ENCODE measurements at regions not wholly inside any gene's neighbourhood (a gene's known extent, or its start where the extent isn't known, plus 50 kb on each side); places are given as distances from the start of the nearest gene placed in this dataset.
"Not testable (repeated sequence)": the region's sequence is repeated elsewhere in the genome, so short reads cannot be mapped to it uniquely, and the experiment has no call there.

DNA sequence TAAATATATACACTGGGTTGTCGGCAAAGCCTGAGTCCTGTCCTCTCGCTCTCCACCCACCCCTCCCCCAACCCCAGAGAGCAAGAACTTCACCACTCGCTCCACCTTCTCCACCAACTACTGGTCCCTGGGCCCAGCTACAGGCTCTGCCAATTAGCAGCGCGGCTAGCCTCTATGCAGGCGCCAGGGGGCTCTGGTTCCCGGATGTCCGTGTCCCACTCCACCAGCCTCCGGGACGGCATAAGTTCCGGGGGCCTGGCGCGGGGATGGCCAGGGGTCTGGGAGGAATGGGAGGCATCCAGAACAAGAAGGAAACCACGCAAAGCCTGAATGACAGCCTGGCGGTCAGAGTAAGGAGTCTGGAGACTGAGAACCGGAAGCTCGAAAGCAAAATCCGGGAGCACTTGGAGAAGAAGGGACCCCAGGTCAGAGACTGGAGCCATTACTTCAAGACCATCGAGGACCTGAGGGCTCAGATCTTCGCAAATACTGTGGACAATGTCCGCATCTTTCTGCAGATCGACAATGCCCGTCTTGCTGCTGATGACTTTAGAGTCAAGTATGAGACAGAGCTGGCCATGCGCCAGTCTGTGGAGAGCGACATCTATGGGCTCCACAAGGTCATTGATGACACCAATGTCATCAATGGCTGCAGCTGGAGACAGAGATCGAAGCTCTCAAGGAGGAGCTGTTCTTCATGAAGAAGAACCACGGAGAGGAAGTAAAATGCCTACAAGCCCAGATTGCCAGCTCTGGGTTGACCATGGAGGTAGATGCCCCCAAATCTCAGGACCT is 224.3 kb upstream of the ID4 start:
- not testable (repeated sequence) for DNase-seq (ENCODE audit: low read depth)

DNA sequence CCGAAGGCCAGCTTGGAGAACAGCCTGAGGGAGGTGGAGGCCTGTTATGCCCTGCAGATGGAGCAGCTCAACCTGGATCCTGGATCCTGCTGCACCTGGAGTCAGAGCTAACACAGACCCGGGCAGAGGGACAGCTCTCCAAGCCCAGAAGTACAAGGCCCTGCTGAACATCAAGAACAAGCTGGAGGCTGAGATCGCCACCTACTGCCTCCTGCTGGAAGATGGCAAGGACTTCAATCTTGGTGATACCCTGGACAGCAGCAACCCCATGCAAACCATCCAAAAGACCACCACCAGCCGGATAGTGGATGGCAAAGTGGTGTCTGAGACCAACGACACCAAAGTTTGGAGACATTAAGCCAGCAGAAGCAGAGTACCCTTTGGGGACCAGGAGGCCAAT is 223.5 kb upstream of the ID4 start:
- DNase-seq (ENCODE audit: low read depth) = no peak

DNA sequence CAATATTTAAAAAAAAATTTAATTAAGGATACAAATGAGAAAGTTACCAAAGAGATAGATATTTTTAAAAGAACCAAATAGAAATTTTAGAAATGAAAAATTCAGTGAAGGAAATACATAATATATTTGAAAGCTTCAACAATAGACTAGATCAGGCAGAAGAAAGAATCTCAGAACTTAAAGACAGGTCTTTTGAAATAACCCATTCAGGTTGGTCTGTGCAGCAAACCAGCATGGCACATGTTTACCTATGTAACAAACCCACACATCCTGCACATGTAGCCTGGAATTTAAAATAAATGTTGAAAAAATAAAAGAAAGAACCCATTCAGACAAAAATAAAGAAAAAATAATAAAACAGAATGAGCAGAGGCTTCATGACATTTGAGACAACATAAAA is 221.1 kb upstream of the ID4 start:
- DNase-seq (ENCODE audit: low read depth) = no peak

DNA sequence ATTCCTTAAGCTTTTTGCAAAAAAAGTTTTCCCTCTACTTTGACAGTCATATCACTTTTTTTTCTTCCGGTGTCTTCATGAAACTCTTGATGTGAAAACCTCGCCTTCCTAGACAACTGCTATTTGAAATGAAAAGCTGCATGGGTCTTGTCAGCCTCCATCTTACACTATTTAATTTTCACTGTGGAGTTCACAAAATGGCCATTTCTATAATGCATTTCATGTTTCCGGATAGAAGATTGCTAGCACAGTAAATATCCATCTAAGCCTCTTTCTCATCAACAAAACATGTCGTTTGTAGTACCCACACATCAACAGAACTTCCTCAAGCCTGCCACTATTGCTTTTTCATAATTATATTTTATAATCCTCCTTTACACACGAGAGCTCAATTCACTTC is 204.9 kb upstream of the ID4 start:
- DNase-seq (ENCODE audit: low read depth) = no peak

DNA sequence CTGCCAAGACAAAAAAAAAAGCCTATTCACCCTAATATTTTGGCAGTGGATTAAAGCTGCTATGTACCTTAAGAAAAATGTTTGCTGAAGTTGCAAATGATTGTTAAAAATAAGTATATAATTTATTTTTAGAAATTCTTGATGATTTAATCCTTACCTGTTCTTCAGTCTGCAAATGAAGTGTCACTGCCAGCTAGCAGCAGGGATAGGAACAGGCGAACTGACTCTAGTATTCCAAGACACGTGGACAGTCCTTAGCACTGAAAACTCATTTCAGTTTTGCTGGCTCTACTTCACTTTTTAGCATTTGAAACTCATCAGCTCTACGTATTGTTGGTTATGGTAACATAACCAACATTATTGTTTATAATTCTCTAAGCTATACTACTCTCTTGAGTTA is 204.4 kb upstream of the ID4 start:
- no peak for DNase-seq (ENCODE audit: low read depth)

DNA sequence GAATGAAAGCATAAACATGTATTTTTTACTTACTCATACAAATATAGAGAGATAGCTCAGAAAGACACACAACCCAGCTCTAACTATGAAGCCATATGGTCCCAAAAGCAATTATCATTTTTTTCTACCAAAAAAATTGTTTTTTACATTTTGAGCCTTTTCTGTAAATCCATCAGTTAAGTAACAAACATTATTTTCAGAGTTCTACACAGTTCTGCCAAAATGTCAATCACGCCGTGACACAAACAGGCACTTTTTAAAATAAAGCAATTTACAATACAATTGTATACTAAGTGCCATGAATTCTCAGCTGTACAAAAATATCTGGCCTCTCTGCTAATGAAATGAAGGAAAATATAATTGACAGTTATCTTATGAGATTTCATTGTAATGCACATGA is 201.4 kb upstream of the ID4 start:
- DNase-seq (ENCODE audit: low read depth) = no peak

DNA sequence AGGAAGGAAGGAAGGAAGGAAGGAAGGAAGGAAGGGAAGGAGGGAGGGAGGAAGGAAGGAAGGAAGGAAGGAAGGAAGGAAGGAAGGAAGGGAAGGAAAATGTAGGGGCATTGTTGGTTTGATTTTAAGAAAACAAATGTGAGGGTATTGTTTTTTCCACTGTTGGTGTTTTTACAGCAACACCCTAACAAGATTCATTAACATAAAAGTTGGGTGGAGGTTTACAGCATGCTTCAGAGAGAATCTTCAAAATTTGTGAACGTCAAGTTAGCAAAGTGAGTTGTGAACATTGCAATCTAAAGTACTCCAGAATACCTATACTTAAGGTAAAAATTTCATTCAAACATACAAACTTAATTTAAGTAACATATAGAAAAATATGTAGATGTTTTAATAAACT is 200.2 kb upstream of the ID4 start:
- DNase-seq (ENCODE audit: low read depth) = no peak

DNA sequence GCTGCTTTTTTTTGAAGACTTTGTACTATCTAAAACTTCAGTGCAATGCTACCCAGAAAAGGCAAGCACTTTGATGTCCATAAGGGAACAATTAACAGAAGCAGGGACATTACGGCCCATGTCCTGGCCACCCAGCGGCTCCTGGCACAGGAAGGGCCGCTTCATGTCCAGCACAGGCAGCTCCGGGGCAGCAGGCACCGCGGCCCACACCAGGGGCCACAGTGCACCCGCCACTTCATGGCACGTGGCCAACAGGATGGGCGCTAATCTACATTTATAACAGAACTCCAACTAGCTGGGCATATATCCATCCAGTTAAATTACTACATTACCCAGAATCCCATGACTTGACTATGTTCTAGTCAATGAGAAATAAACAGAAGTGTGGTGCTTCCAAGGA is 198.2 kb upstream of the ID4 start:
- no peak for DNase-seq (ENCODE audit: low read depth)

DNA sequence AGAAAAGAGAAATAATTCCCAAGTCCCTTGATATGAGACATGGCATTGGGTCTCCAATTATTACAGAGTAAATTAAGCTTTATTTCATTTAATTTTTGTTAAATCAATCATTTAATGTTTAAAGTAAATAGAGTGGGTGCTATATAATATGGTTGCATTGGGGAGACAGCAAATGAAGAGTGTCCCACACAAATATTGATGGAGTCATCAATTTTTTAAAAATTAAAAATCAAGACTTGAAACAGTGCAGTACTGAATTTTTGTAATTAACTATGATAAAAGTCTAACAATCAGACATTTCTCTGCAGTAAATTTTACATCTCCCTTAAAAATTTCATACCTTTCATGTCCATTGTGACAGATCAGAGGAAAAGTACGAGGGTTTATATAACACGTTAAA is 193.9 kb upstream of the ID4 start:
- DNase-seq (ENCODE audit: low read depth) = no peak

DNA sequence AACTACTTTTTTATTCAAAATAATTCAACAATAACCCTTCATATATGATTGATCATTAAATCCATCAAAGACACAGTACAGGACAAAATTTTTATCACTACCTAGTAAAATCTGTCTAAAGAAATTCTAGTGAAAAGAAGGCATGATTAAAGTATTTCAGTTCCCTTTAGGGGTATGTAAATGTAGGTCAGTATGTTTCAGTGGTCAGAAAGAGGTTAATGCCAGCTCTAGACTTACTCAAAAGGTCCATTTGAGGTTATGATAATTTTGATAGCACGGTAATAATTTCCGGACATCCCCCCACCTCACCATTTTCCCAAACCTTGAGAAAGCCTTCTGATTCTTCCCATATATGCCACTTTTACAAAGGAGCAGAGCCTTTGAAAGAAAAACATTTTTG is 193.5 kb upstream of the ID4 start:
- no peak for DNase-seq (ENCODE audit: low read depth)

DNA sequence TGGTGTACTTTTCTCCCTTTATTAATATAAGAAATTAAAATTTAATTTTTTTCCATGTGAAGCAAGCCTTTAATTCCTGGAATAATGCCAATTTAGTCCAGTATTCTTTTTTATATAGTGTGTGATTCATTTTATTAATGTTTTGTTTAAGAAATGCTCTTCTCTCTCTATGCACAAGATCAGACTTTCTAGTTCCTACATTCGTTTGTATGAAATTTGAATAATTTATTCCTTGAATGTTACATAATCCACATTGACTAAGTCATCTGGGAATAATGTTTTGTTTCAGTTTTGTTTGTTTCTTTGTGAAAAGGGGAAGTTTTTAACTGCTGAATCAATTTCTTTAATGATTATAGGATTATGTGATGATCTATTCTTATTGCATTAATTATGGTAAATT is 181.4 kb upstream of the ID4 start:
- DNase-seq (ENCODE audit: low read depth) = no peak

DNA sequence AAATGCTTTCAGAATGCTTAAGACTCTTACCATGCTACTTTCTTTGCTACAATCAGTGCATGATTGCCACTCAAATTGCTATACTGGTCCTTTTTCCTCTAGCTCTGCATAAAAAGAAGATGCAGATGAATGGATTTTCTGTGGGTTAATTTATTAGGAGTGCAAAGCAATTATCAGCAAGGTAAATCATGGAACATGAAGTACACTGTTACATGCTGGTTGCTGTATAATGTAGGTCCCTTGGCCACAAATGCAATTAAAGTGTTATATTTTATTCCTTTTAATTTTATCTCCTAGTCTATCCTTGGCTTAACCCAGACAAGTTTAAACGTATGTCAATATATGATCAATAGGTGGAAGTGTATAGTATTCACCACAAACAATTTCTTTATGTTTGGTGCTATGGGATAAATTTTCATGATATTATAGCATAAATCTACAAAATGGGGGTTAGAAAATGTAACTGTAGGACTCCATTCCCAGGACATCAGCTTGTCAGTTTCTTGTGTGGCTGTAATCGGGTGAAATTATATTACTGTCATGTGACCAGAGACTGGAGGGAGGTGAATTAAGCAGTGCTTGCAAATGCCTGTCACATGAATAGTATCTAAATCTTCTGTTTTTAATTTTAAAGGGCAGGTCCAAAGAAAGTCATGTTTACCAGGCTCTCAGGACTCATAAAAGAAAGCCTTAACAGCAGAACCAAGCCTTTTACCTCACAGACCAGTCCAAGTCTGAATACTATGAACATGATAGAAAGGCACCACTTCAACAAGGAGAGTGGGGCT is 176.9 kb upstream of the ID4 start:
- no peak for DNase-seq (ENCODE audit: low read depth)

DNA sequence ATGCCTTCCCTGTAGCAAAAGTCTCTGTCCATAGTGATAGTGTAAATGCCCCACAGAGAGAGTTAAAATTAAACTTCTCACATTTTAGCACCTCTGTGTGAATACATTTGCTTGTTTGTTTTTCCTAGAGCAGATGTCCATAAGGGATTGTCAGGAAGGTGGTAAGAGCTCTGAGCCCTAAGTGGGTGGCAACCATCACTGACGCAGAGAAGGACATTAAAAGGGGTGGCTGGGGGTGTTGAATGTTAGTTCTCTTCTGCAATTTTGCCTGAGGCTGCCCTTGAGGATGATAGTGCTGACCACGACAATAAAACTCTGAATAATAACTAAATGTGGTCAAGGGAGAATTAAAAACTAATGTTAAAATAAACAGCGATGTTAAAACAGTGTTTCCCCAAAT is 174.3 kb upstream of the ID4 start:
- DNase-seq (ENCODE audit: low read depth) = no peak

DNA sequence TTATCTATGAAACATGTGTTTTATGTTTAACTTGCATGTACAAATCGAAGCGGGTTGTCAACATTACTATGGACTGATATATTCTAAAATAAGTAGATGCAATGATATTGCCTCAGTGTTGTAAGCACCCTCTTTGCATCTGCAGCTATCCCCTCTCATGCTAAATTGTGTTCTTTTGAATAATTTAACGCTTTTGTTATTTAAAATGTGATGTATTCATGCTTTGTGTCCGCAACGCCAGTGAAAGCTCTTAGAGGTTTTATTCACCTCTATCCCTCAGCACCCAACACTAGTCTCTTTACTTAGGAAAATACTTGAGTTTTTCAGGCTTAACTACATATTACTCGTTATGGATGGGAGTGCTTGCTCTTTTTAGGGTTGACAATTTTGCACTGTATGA is 173.7 kb upstream of the ID4 start:
- DNase-seq (ENCODE audit: low read depth) = no peak

DNA sequence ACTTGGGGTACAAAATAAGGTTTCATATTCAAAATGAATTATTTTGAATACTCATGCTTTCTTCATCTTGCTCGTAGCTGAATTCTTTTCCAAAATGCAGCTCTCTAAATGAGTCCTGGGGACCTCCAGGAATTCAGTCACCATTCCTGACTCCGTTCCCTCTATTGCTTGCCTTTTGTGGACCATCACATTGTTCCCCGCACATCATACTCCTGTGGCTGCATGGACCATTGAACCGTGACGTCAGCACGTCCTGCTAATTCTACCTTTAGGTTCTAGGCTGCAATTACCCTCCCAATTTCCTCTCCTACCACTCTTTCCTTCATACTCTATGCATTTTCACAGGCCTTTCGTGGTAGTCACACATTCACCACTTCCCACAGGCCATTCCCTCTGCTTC is 173.1 kb upstream of the ID4 start:
- DNase-seq (ENCODE audit: low read depth) = no peak

DNA sequence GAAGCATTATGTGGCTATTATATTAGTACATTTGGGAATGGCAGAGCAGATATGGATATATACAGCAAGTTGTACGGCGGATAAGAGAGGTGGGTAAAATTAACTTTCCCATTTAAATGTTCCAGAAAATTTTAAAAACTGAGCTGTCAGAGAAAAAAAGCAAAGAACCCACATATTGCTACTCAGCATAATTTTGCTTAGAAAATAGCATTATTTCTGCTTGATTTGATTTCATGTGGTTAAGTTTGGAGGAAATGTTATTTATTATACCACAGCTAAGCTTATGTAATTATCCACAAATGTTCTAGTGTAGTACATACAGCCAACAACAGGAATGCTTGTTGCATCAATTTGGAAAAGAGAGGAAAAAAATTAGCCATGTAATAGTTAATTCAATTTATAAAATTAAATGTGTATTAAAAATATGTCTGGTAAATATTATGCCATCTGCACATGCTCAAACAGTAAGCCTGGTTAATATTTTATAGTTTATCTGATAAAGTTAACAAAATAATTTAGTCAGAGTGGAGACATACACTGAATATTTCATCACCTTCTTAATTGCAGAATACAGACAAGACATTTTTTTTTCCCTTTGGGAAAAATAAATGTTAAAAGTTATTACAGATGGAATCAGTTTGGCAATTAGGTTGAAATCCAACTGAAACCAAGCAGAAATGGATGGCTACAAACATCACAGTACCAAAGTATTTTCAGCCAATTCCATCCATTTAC is 172.1 kb upstream of the ID4 start:
- no peak for DNase-seq (ENCODE audit: low read depth)

DNA sequence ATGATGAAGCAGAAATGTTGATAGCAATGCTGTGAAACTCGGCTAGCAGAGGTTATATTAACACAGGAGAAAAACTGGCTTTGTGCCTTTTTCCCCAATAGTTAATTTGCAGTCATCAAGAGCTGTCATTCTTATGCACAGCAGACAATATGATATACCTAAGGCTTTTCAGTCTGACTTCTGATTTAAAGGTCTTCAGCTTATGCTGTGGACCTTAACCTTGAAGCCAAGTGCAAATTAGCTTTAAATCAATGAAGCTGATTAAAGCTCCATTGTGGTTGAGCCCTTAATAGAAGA is 171.6 kb upstream of the ID4 start:
- DNase-seq (ENCODE audit: low read depth) = no peak

DNA sequence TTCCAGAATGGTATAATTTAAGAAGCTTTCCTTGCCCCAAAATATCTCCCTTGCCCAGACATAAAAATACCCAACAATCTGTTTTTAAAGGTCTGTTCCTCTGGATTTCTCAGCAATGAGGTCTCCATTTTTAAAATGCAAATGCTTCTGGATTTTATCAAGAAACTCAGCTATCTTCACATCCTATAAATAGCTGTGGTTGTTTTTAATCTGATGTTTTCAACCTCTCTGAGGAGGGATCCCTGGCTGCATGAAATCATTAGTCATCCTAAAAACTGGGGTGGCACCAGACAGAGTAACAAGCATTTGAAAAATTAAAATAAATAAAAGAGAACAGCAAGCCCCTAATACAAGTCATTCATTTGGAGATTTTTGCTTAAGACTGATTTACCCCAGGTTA is 168.5 kb upstream of the ID4 start:
- no peak for DNase-seq (ENCODE audit: low read depth)

DNA sequence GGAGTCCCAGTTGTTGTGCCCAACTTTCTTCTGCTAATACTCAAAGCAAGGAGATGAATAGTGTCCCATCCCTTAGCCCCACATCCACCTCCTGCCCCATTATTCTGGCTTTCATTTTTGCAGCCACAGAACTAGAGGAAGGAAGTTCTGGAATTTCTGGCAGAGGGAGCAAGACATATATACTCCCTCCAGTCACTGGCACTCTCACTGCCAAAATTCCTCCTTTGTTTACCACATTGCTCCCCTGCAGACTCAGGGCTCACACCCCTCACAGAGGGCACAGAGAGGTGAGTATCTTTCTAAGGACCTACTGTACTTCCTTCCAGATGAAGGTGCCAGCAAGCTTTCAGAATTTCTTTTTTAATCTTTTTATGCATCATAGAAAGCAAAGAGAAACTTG is 168.0 kb upstream of the ID4 start:
- DNase-seq (ENCODE audit: low read depth) = no peak

DNA sequence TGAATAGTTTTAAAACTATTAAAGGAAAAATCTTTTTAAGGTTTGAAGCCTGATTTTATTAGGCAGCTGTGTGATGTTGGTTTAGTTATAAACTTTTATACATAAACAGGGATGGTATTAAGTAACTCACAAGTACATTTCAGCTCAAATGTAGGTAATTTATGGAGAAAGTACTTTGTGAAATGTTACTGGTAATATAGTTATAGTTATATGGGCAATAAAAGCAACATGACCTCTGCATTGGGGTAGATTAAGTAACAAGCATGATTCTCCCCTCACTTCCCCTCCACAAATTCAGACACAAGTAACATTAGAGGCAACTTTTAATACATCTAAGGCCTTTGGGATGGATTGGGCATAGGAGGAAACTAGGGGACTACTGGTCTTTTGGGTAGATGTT is 154.3 kb upstream of the ID4 start:
- DNase-seq (ENCODE audit: low read depth) = no peak

DNA sequence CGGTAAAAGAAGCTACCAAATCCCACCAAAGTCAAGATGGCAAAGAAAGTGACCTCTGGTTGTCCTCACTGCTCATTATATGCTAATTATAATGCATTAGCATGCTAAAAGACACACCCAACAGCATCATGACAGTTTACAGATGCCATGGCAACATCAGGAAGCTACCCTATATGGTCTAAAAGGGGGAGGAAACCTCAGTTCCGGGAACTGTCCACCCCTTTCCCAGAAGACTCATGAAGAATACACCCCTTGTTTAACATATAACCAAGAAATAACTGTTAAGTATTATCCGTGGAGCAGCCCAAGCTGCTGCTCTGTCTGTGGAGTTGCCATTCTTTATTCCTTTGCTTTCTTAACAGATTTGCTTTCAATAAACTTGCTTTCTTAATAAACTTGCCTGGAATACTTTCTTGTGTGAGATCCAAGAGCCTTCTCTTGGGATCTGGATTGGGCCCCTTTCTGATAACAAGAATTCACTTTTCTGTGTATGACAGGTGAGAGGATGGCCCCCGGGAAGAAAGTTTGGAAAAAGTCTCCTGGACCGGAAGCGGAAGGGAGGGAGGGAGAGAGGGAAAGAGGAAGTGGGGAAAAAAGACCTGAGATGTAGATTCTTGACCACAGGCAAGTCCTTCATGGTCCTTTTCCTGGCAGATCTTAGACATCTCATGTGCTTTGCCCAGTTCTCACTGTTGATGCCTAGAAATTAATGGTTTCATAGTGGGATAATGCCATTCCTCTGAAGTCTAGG is 146.7 kb upstream of the ID4 start:
- no peak for DNase-seq (ENCODE audit: low read depth)

DNA sequence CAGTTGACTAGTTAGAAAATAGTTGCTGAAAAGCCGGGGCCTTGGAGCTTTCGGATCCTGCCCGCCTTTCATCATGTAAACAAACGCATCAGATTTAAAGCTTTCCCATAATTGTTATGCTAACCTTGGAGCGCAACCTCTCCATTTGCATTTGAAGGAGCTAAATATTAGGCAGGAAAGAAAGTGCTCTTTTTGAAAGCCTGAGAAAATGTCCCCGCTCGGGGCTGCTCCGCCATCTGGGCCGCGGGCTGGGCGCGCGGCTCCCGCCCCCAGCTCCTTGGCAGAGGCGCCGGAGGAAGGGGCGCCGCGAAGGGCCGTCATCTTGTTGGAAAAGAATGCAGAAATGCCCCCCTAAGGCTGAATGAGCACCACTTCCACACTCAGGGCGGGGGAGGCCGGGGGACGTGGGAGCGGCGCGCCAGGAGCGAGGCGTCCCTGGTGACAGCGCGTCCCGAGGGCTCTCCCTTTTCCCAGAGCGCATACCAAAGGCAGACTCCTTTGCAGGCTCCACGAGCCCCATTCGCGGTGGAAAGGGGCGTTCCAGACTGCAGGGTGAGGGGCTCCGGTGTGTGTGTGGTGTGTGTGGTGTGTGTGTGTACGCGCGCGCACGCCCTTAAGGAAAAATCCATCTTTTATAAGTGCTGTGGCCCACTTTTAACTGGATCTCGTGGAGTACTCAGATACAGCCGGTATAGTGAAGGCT is 145.6 kb upstream of the ID4 start:
- DNase-seq (ENCODE audit: low read depth) = no peak
